Esophagus mucosa (tissue), 1 donor: ENCODE measurements at regions not wholly inside any gene's neighbourhood (a gene's known extent, or its start where the extent isn't known, plus 50 kb on each side); places are given as distances from the start of the nearest gene placed in this dataset.

Source experiments
- ATAC-seq: fragments of 200-7000 bp; cut with Tn5 transposase; one replicate; pipeline ENCODE4 v1.9.1; 2020
- donor health status: DM: yes; HTN: yes; CAD: no.

- no peak for ATAC-seq
Observed at GRCh38 chr6:168903613-168904345, 349.9 kb downstream of the THBS2 start.

- no peak for ATAC-seq
Observed at GRCh38 chr6:168902075-168902474, 351.6 kb downstream of the THBS2 start.

GRCh38 chr6:168901076-168901475, 352.6 kb downstream of the THBS2 start:
- no peak for ATAC-seq

- ATAC-seq, result no peak
Observed at GRCh38 chr6:168896321-168896720, 357.3 kb downstream of the THBS2 start.

- peak; percentile 92 for ATAC-seq
Observed at GRCh38 chr6:168895102-168895812, 358.4 kb downstream of the THBS2 start.

- ATAC-seq, result no peak
Observed at GRCh38 chr6:168892031-168892430, 361.6 kb downstream of the THBS2 start.

GRCh38 chr6:168890981-168891365, 362.7 kb downstream of the THBS2 start:
- no peak for ATAC-seq

- no peak for ATAC-seq
Observed at GRCh38 chr6:168890306-168890980, 363.2 kb downstream of the THBS2 start.

GRCh38 chr6:168888786-168889345, 364.8 kb downstream of the THBS2 start:
- no peak for ATAC-seq

GRCh38 chr6:168888102-168888501, 365.5 kb downstream of the THBS2 start:
- no peak for ATAC-seq

GRCh38 chr6:168887621-168888020, 366.0 kb downstream of the THBS2 start:
- ATAC-seq, result no peak

- no peak for ATAC-seq
Observed at GRCh38 chr6:168886964-168887363, 366.7 kb downstream of the THBS2 start.

- ATAC-seq, result no peak
Observed at GRCh38 chr6:168885751-168886742, 367.6 kb downstream of the THBS2 start.

GRCh38 chr6:168885196-168885595, 368.4 kb downstream of the THBS2 start:
- no peak for ATAC-seq

- peak; percentile 80 for ATAC-seq
Observed at GRCh38 chr6:168884646-168885086, 369.0 kb downstream of the THBS2 start.

GRCh38 chr6:168884050-168884645, 369.5 kb downstream of the THBS2 start:
- ATAC-seq, result no peak

- ATAC-seq, result no peak
Observed at GRCh38 chr6:168883410-168884049, 370.1 kb downstream of the THBS2 start.

GRCh38 chr6:168880271-168880670, 373.4 kb downstream of the THBS2 start:
- no peak for ATAC-seq

- ATAC-seq, result peak; percentile 90
Observed at GRCh38 chr6:168877821-168878282, 375.8 kb downstream of the THBS2 start.

GRCh38 chr6:168876956-168877355, 376.7 kb downstream of the THBS2 start:
- no peak for ATAC-seq
